ENCODE measurements at regions not wholly inside any gene's neighbourhood (a gene's known extent, or its start where the extent isn't known, plus 50 kb on each side); places are given as distances from the start of the nearest gene placed in this dataset.

DNA sequence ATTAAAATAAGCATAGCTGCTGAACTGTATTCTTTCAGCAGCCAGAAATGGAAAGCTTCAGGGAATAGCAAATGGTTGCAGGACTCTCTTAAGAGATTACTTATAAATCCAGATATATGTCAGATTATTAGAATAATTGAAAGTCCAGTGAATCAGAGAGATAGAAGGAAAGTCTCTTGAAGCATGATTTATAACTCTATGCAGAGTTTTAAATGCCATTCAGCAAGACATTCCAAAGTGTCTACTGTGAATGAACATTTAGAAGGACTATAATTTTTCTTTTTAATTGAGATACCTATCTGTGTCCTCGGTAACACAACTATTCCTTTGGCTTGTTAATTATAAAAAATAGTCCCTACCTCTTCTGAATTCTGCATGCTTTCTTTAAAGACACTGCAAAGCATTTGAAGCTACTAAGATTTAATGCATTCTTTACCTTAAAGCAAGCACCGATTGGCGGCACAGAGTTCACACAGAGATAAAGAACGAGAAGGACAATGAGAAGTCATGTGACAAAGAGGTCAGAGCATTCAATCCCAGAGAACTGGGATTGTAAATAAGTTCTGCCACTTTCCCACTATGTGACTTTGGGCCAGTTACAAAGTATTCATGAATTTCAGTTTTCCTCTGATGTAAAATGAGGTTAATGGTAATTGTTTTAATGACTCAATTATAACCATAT, 371.0 kb upstream of the ATP2B1 start:
- ChIA-PET CTCF (interaction anchor here (1.3 kb wide), 1 partner anchor 14 kb away, joined by 3 read pairs; no protein-coding TSS in a partner anchor), POLR2A (no interaction called here)
- no peak for TF ChIP-seq CTCF (IDR thresholded peaks at IDR 0.05; ENCODE audit: control extremely low read depth, extremely low read depth, low read depth, missing control alignments)
- DNase-seq (ENCODE audit: extremely low spot score) = no peak

DNA sequence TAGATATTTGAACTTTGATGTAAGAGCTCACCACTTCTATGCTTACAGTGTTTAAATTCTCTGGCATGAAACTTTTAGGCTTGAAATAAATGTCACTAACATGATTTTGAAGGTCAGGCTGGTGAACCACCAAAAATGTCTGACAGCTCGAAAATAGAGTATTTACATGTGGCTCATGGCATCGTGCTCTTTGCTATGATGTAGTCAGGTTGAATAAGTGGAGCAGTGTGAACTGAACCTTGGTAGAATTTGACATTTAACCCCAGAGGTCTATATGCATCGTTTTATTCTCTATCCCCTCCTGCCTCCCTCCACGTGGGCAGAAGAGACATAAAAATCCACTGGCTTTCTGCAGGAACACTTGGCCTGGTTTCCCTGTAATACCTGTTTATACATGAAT, 369.7 kb upstream of the ATP2B1 start:
- DNase-seq (ENCODE audit: extremely low spot score) = no peak
- TF ChIP-seq CTCF (IDR thresholded peaks at IDR 0.05; ENCODE audit: control extremely low read depth, extremely low read depth, low read depth, missing control alignments) = no peak
- POLR2A ChIA-PET = no interaction called here
- CTCF ChIA-PET = interaction anchor here (1.3 kb wide), 1 partner anchor 13 kb away, joined by 3 read pairs; no protein-coding TSS in a partner anchor

GRCh38 chr12:90077756-90078155, 369.1 kb upstream of the ATP2B1 start:
- DNase-seq (ENCODE audit: extremely low spot score) = no peak
- no peak for TF ChIP-seq CTCF (IDR thresholded peaks at IDR 0.05; ENCODE audit: control extremely low read depth, extremely low read depth, low read depth, missing control alignments)
- ChIA-PET CTCF (interaction anchor here (1.3 to 1.8 kb wide), 5 partner anchors 7 to 97 kb away, joined by 3 to 6 read pairs (median 4); no protein-coding TSS in a partner anchor), POLR2A (no interaction called here)

DNA sequence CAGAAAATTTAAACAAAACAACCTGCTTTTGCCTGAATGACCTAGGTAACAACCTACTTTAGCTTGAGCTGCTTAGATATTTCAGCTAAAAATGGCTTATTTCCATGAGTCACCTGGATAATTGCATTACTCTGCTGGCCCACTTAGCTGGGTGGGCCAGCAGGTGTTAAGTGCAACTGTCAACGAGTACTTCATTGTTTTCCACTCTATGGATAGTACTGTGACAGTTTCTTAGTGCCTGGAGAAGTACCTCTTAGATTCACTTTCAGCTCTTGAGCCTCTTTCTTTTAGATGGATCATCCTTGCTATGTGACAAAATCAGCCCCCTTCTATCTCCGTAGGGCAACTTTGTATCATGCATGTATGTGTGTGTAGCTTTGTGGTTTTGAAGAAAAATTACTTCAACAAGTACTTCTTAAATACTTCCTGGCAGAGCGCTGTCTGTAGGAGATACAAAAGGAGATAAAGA, 368.2 kb upstream of the ATP2B1 start:
- no peak for TF ChIP-seq CTCF (IDR thresholded peaks at IDR 0.05; ENCODE audit: control extremely low read depth, extremely low read depth, low read depth, missing control alignments)
- no peak for DNase-seq (ENCODE audit: extremely low spot score)
- POLR2A ChIA-PET = no interaction called here
- CTCF ChIA-PET = interaction anchor here (0.8 to 1.8 kb wide), 11 partner anchors 8 to 534 kb away, joined by 3 to 6 read pairs (median 4); no protein-coding TSS in a partner anchor

GRCh38 chr12:90075685-90076084, 367.0 kb upstream of the ATP2B1 start:
- POLR2A ChIA-PET = no interaction called here
- no peak for TF ChIP-seq CTCF (IDR thresholded peaks at IDR 0.05; ENCODE audit: control extremely low read depth, extremely low read depth, low read depth, missing control alignments)
- CTCF ChIA-PET = interaction anchor here (0.7 to 1.8 kb wide), 6 partner anchors 10 to 548 kb away, joined by 3 to 6 read pairs (median 4); no protein-coding TSS in a partner anchor
- no peak for DNase-seq (ENCODE audit: extremely low spot score)

DNA sequence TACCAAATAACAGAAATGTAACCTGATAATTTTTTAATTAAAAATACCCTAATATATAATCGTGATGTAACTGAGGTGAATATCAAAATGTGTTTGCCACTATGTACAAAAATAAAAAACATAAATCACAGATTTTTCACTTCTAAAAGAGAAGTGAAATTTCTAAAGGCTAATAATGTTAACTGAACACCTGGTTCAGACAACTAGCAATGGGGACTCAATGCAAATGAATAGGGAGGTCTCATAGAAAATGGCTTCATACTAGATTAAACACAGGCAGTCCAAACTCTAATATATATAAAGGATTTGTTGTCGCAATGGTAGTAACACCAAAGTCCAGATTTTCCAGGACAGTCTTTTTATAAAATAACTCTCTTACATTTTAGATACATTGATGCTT, 365.4 kb upstream of the ATP2B1 start:
- POLR2A ChIA-PET = no interaction called here
- TF ChIP-seq CTCF (IDR thresholded peaks at IDR 0.05; ENCODE audit: control extremely low read depth, extremely low read depth, low read depth, missing control alignments) = no peak
- CTCF ChIA-PET = no interaction called here
- no peak for DNase-seq (ENCODE audit: extremely low spot score)

Data from GM10248 (cell line).